Suprapubic skin (tissue), 4 donors: ENCODE measurements at regions not wholly inside any gene's neighbourhood (a gene's known extent, or its start where the extent isn't known, plus 50 kb on each side); places are given as distances from the start of the nearest gene placed in this dataset.

ENCODE experiments used
- CTCF ChIP-seq, 2 donors: fragments of 200-600 bp in 1 of 2; fragments of 450-650 bp in 1 of 2; sonication (generic) in 1 of 2; IDR thresholded peaks; one replicate each; pipeline ENCODE4 v1.5.1; 2016 to 2019; ENCODE audit warnings: antibody characterized with exemption in 2 of 2, mild to moderate bottlenecking in 1 of 2, moderate library complexity in 1 of 2
- EP300 ChIP-seq: sonication (generic); formaldehyde crosslinking; IDR thresholded peaks from one replicate; pipeline ENCODE4 v1.6.1; 2017; ENCODE audit warnings: antibody characterized with exemption
- POLR2A ChIP-seq, 2 donors: fragments of 450-650 bp; IDR thresholded peaks; one replicate each; pipeline ENCODE4 v1.6.1; 2017; ENCODE audit warnings: antibody characterized with exemption in 2 of 2, mild to moderate bottlenecking in 2 of 2, moderate library complexity in 2 of 2
- POLR2AphosphoS5 ChIP-seq, 3 donors: sonication (generic); formaldehyde crosslinking; IDR thresholded peaks; one replicate each; pipeline ENCODE4 v1.6.1; 2017; ENCODE audit warnings: antibody characterized with exemption in 3 of 3

- TF ChIP-seq CTCF (IDR thresholded peaks at IDR 0.05) = no peak
- no peak for TF ChIP-seq POLR2AphosphoS5 (IDR thresholded peaks at IDR 0.05)
- no peak for TF ChIP-seq POLR2A (IDR thresholded peaks at IDR 0.05)
- no peak for TF ChIP-seq EP300
Measured at GRCh38 chr18:67633939-67634338, 117.4 kb upstream of the DSEL start.
